GM12878 (cell line): ENCODE measurements at regions not wholly inside any gene's neighbourhood (a gene's known extent, or its start where the extent isn't known, plus 50 kb on each side); places are given as distances from the start of the nearest gene placed in this dataset.

Experiments used
- ATAC-seq: fragments of 200-7000 bp; cut with Tn5 transposase; 3 replicates; pipeline ENCODE4 v1.9.1; 2020; ENCODE audit warnings: mild to moderate bottlenecking, moderate library complexity
- BruUV-seq: library from RNA; stranded (reverse); fragments of 400-500 nt; replicated peaks from 2 replicates; lab custom pipeline; 2021; lab: Mats Ljungman, UMichigan
- CTCF ChIA-PET: fragments of 300-600 bp; sonication (Branson Sonifier 250); formaldehyde crosslinking; extraction: SDS; loops from one replicate; lab custom pipeline; 2021; ENCODE audit warnings: inconsistent platforms; lab: Yijun Ruan, JAX
- POLR2A ChIA-PET: fragments of 350-600 bp; formaldehyde crosslinking; extraction: SDS; loops from one replicate; lab custom pipeline; 2021; ENCODE audit warnings: inconsistent platforms; lab: Charles Lee
- RAD21 ChIA-PET: fragments of 300-600 bp; sonication (Branson Sonifier 250); formaldehyde crosslinking; loops from one replicate; lab custom pipeline; 2023; ENCODE audit warnings: antibody characterized with exemption; ENCODE audit not compliant: unreplicated experiment; lab: Charles Lee
- SMC1A ChIA-PET: fragments of 300-600 bp; sonication (Branson Sonifier 250); formaldehyde crosslinking; loops from one replicate; lab custom pipeline; 2023; ENCODE audit not compliant: unreplicated experiment, uncharacterized antibody; lab: Charles Lee
- DNase-seq: peaks from one replicate; pipeline ENCODE4 v3.0.0-alpha.2; 2011; ENCODE audit warnings: low read depth, low spot score
- FAIRE-seq: peaks from 3 replicates; lab custom pipeline; 2011; peaks lifted over from hg19 to GRCh38; lab: Jason Lieb, UNC
- H2AFZ ChIP-seq: 2 replicates; pipeline ENCODE4 v1.6.0; 2011; ENCODE audit warnings: low read depth, low read length, control low read depth; ENCODE audit not compliant: control insufficient read depth
- H3K27ac ChIP-seq: 2 replicates; pipeline ENCODE4 v1.5.1; 2011; ENCODE audit warnings: control low read depth; ENCODE audit not compliant: control insufficient read depth, insufficient read depth
- H3K27me3 ChIP-seq, 2 experiments: replicated peaks in 1 of 2; 2 replicates each; pipeline versions ENCODE4 v1.6.0 to v1.6.1; 2011; ENCODE audit warnings: low read length in 1 of 2; ENCODE audit not compliant: control insufficient read depth in 2 of 2, insufficient read depth in 2 of 2
- H3K36me3 ChIP-seq, 2 experiments: 2 replicates each; pipeline ENCODE4 v1.5.1; 2011; ENCODE audit warnings: low read length in 1 of 2; ENCODE audit not compliant: control insufficient read depth in 2 of 2, insufficient read depth in 2 of 2
- H3K4me1 ChIP-seq: 2 replicates; pipeline ENCODE4 v1.6.1; 2011; ENCODE audit warnings: mild to moderate bottlenecking, low read length, moderate library complexity, mixed read lengths; ENCODE audit not compliant: control insufficient read depth, insufficient read depth
- H3K4me2 ChIP-seq: 2 replicates; pipeline ENCODE4 v1.6.0; 2011; ENCODE audit warnings: control low read depth; ENCODE audit not compliant: control insufficient read depth, insufficient read depth
- H3K4me3 ChIP-seq: fragments of 200-600 bp; sonication (generic); 2 replicates; pipeline ENCODE4 v1.5.1; 2016
- H3K79me2 ChIP-seq: 2 replicates; pipeline ENCODE4 v1.6.0; 2011; ENCODE audit warnings: low read length; ENCODE audit not compliant: control insufficient read depth, insufficient read depth
- H3K9ac ChIP-seq: 2 replicates; pipeline ENCODE4 v1.8.0; 2011; ENCODE audit warnings: low read length, control low read depth, mixed read lengths; ENCODE audit not compliant: control insufficient read depth, insufficient read depth
- H3K9me3 ChIP-seq: replicated peaks from 3 replicates; pipeline ENCODE4 v1.5.1; 2011; ENCODE audit warnings: mild to moderate bottlenecking, low read length; ENCODE audit not compliant: control insufficient read depth, insufficient read depth
- H4K20me1 ChIP-seq: 2 replicates; pipeline ENCODE4 v1.6.0; 2011; ENCODE audit not compliant: control insufficient read depth, insufficient read depth
- BRCA1 ChIP-seq: IDR thresholded peaks from 2 replicates; pipeline ENCODE4 v1.6.1; 2011; ENCODE audit warnings: low read depth, low read length, improper control_type of control experiment
- CBFB ChIP-seq: IDR thresholded peaks from 2 replicates; pipeline ENCODE4 v1.6.1; 2016; ENCODE audit warnings: antibody characterized with exemption, low read depth
- CEBPZ ChIP-seq: fragments of 150-350 bp; IDR thresholded peaks from 2 replicates; pipeline ENCODE4 v1.6.1; 2016; ENCODE audit warnings: low read depth, low read length
- ELK1 ChIP-seq: IDR thresholded peaks from 2 replicates; pipeline ENCODE4 v1.6.1; 2012; ENCODE audit warnings: low read depth, low read length, improper control_type of control experiment
- FOS ChIP-seq: IDR thresholded peaks from 3 replicates; pipeline ENCODE4 v1.6.1; 2011; ENCODE audit warnings: borderline replicate concordance; ENCODE audit not compliant: insufficient read length; ENCODE audit errors: extremely low read depth
- FOXK2 ChIP-seq: fragments of 450-650 bp; IDR thresholded peaks from 2 replicates; pipeline ENCODE4 v1.6.1; 2017; ENCODE audit warnings: mild to moderate bottlenecking, moderate library complexity
- KDM1A ChIP-seq: fragments of 200-600 bp; sonication (generic); IDR thresholded peaks from 2 replicates; pipeline ENCODE4 v1.6.1; 2016; ENCODE audit warnings: borderline replicate concordance
- LARP7 ChIP-seq: fragments of 450-650 bp; IDR thresholded peaks from 2 replicates; pipeline ENCODE4 v1.6.1; 2017; ENCODE audit warnings: mild to moderate bottlenecking
- MEF2B ChIP-seq: fragments of 450-650 bp; IDR thresholded peaks from 2 replicates; pipeline ENCODE4 v1.6.1; 2018; ENCODE audit warnings: mild to moderate bottlenecking, moderate library complexity; ENCODE audit not compliant: partially characterized antibody, poor library complexity, severe bottlenecking
- MXI1 ChIP-seq: fragments of 150-350 bp; IDR thresholded peaks from 2 replicates; pipeline ENCODE4 v1.6.1; 2011; ENCODE audit warnings: low read depth, mild to moderate bottlenecking, inconsistent platforms, low read length, improper control_type of control experiment
- NBN ChIP-seq: fragments of 450-650 bp; IDR thresholded peaks from 2 replicates; pipeline ENCODE4 v1.6.1; 2016
- NRF1 ChIP-seq: conservative IDR thresholded peaks from 2 replicates; pipeline ENCODE4 v1.6.1; 2011; ENCODE audit warnings: mild to moderate bottlenecking, low read depth, low read length, improper control_type of control experiment
- PBX3 ChIP-seq: IDR thresholded peaks from 2 replicates; pipeline ENCODE4 v1.6.1; 2011; ENCODE audit warnings: mild to moderate bottlenecking, low read depth, low read length, moderate library complexity; ENCODE audit not compliant: insufficient replicate concordance
- RAD21 ChIP-seq: IDR thresholded peaks from 2 replicates; pipeline ENCODE4 v1.6.1; 2011; ENCODE audit warnings: mild to moderate bottlenecking, low read depth, low read length, moderate library complexity; ENCODE audit not compliant: insufficient read depth
- RELB ChIP-seq: fragments of 450-650 bp; IDR thresholded peaks from 2 replicates; pipeline ENCODE4 v1.6.1; 2017; ENCODE audit warnings: low read depth, mild to moderate bottlenecking, moderate library complexity
- RFX5 ChIP-seq: IDR thresholded peaks from 2 replicates; pipeline ENCODE4 v1.6.1; 2011; ENCODE audit warnings: low read depth, low read length, improper control_type of control experiment
- SRF ChIP-seq, 2 experiments: IDR thresholded peaks; 2 replicates each; pipeline ENCODE4 v1.6.1; 2011; ENCODE audit warnings: low read depth in 2 of 2, low read length in 2 of 2, mild to moderate bottlenecking in 1 of 2, moderate library complexity in 1 of 2
- STAT3 ChIP-seq: IDR thresholded peaks from 2 replicates; pipeline ENCODE4 v1.6.1; 2011; ENCODE audit warnings: low read depth, low read length, improper control_type of control experiment
- WRNIP1 ChIP-seq: IDR thresholded peaks from 2 replicates; pipeline ENCODE4 v1.6.1; 2011; ENCODE audit warnings: low read depth, low read length, improper control_type of control experiment, borderline replicate concordance
- WGBS: methylation state at CpG from one replicate; pipeline ENCODE4 v1.1.6; 2016; ENCODE audit warnings: low lambda C conversion rate; ENCODE audit not compliant: insufficient replicate concordance, insufficient coverage; ENCODE audit errors: missing lambda C conversion rate; 5-methylcytosine and 5-hydroxymethylcytosine counted together
- in situ Hi-C: fragments of 300-500 bp; cut with MboI; formaldehyde crosslinking; loops from 9 replicates; pipeline ENCODE4 v1.14.3; 2018; ENCODE audit warnings: mixed read lengths
- intact Hi-C: fragments of 100-400 bp; cut with micrococcal nuclease; formaldehyde crosslinking; loops from one replicate; pipeline ENCODE4 v1.14.2; 2022; ENCODE audit not compliant: unreplicated experiment

GRCh38 chr1:80212948-80213347 lies 1206.4 kb upstream of the ADGRL4 start:
- H3K27ac ChIP-seq, result no peak overlapping the region
- H3K36me3 ChIP-seq, result no peaks in the 10 kb centered on the region
- H3K79me2 ChIP-seq, result no peaks in the 10 kb centered on the region
- H2AFZ ChIP-seq, result no peak overlapping the region
- no peaks in the 10 kb centered on the region for H3K27me3 ChIP-seq
- H3K4me1 ChIP-seq, result no peaks in the 10 kb centered on the region
- no peak for DNase-seq
- 42% methylated on average over 3 of the region's 3 CpGs for WGBS
- FAIRE-seq, result no peak
- H3K9me3 ChIP-seq, result no peaks in the 10 kb centered on the region
- no peak for ATAC-seq
- H3K4me3 ChIP-seq, result no peak overlapping the region
- CTCF ChIA-PET, result interaction anchor here (0.6 kb wide), 1 partner anchor 1579 kb away, joined by 3 read pairs; no protein-coding TSS in a partner anchor
- in situ Hi-C loops, result no loop called here
- RAD21 ChIA-PET, result no interaction called here
- SMC1A ChIA-PET, result no interaction called here
- POLR2A ChIA-PET, result no interaction called here
- no peaks in the 10 kb centered on the region for H4K20me1 ChIP-seq
- intact Hi-C loops, result loop anchor here (10.0 kb wide), 1 partner anchor 722 kb away; no protein-coding TSS in a partner anchor
- BruUV-seq, result no TSS peak
- H3K4me2 ChIP-seq, result no peak overlapping the region
- no peak overlapping the region for H3K9ac ChIP-seq
- TF ChIP-seq CEBPZ (no peak), NBN (no peak), FOS (no peak), LARP7 (no peak), SRF (IDR thresholded peaks at IDR 0.05; ENCODE audit: low read depth in 2 of 2, low read length in 2 of 2) (no peak), MEF2B (no peak), BRCA1 (no peak), KDM1A (no peak), ELK1 (no peak), RELB (no peak), FOXK2 (no peak), CBFB (no peak), WRNIP1 (no peak), RAD21 (no peak), RFX5 (no peak), MXI1 (no peak), NRF1 (no peak), PBX3 (no peak), STAT3 (no peak)
